Upper lobe of right lung (tissue), 1 donor: ENCODE measurements at regions not wholly inside any gene's neighbourhood (a gene's known extent, or its start where the extent isn't known, plus 50 kb on each side); places are given as distances from the start of the nearest gene placed in this dataset.
"Not testable (repeated sequence)": the region's sequence is repeated elsewhere in the genome, so short reads cannot be mapped to it uniquely, and the experiment has no call there.

ENCODE experiments used
- ATAC-seq: fragments of 200-7000 bp; cut with Tn5 transposase; one replicate; pipeline ENCODE4 v1.9.1; 2020; ENCODE audit warnings: mild to moderate bottlenecking, moderate library complexity
- DNase-seq: peaks from one replicate; pipeline ENCODE4 v3.0.0-alpha.2; 2020
- H3K27ac ChIP-seq: fragments of 200-600 bp; one replicate; pipeline ENCODE4 v1.8.0; 2022
- H3K27me3 ChIP-seq: fragments of 200-600 bp; one replicate; pipeline ENCODE4 v1.8.0; 2022; ENCODE audit warnings: mild to moderate bottlenecking
- H3K36me3 ChIP-seq: fragments of 200-600 bp; one replicate; pipeline ENCODE4 v1.8.0; 2022
- H3K4me1 ChIP-seq: fragments of 200-600 bp; one replicate; pipeline ENCODE4 v1.8.0; 2022
- H3K4me3 ChIP-seq: fragments of 200-600 bp; one replicate; pipeline ENCODE4 v1.8.0; 2022; ENCODE audit warnings: mild to moderate bottlenecking
- H3K9me3 ChIP-seq: fragments of 200-600 bp; one replicate; pipeline ENCODE4 v1.8.0; 2022
- CTCF ChIP-seq: fragments of 200-600 bp; IDR thresholded peaks from one replicate; pipeline ENCODE4 v1.8.0; 2022; ENCODE audit warnings: antibody characterized with exemption
- intact Hi-C: fragments of 100-400 bp; cut with DNase I; formaldehyde crosslinking; loops from one replicate; pipeline ENCODE4 v1.11.0; 2022
- donor health status: DM: no; HTN: yes; CAD: no; lungs with severe emphysema.

GRCh38 chr16:29203046-29203932, 203.2 kb downstream of the NPIPB11 start:
- H3K9me3 ChIP-seq, H3K4me1 ChIP-seq, H3K36me3 ChIP-seq, H3K4me3 ChIP-seq, intact Hi-C loops, H3K27me3 ChIP-seq, ATAC-seq: not testable (repeated sequence)
- DNase-seq, result peak; percentile 61
- H3K27ac ChIP-seq, result peak overlapping the region; percentile 36

- H3K36me3 ChIP-seq, ATAC-seq, intact Hi-C loops, H3K27me3 ChIP-seq, H3K9me3 ChIP-seq, H3K4me3 ChIP-seq, H3K4me1 ChIP-seq: not testable (repeated sequence)
- H3K27ac ChIP-seq, result peak overlapping the region; percentile 36
- peak; percentile 33 for DNase-seq
Observed at GRCh38 chr16:29202642-29203041, 203.9 kb downstream of the NPIPB11 start.

GRCh38 chr16:29202025-29202632, 204.4 kb downstream of the NPIPB11 start:
- peak; percentile 17 for ATAC-seq
- H3K4me3 ChIP-seq, H3K9me3 ChIP-seq, H3K4me1 ChIP-seq, H3K27me3 ChIP-seq, H3K27ac ChIP-seq, H3K36me3 ChIP-seq, intact Hi-C loops: not testable (repeated sequence)
- peak; percentile 40 for DNase-seq

- H3K4me3 ChIP-seq, H3K9me3 ChIP-seq, H3K4me1 ChIP-seq, H3K36me3 ChIP-seq, H3K27me3 ChIP-seq, intact Hi-C loops, H3K27ac ChIP-seq: not testable (repeated sequence)
- ATAC-seq (peak; percentile 40), DNase-seq (peak; percentile 63)
Observed at GRCh38 chr16:29201296-29202024, 205.1 kb downstream of the NPIPB11 start.

- H3K36me3 ChIP-seq, H3K9me3 ChIP-seq, H3K4me1 ChIP-seq, H3K4me3 ChIP-seq, H3K27me3 ChIP-seq, intact Hi-C loops, ATAC-seq, H3K27ac ChIP-seq: not testable (repeated sequence)
- DNase-seq, result peak; percentile 16
Observed at GRCh38 chr16:29200681-29201080, 205.8 kb downstream of the NPIPB11 start.

- H3K9me3 ChIP-seq, H3K27me3 ChIP-seq, H3K4me1 ChIP-seq, ATAC-seq, H3K4me3 ChIP-seq, intact Hi-C loops, H3K27ac ChIP-seq, H3K36me3 ChIP-seq: not testable (repeated sequence)
- DNase-seq, result peak; percentile 12
Observed at GRCh38 chr16:29200135-29200601, 206.3 kb downstream of the NPIPB11 start.

GRCh38 chr16:29199626-29200025, 206.9 kb downstream of the NPIPB11 start:
- H3K27me3 ChIP-seq, intact Hi-C loops, H3K4me3 ChIP-seq, H3K9me3 ChIP-seq, H3K36me3 ChIP-seq, H3K4me1 ChIP-seq: not testable (repeated sequence)
- peak; percentile 60 for DNase-seq
- H3K27ac ChIP-seq, result peak overlapping the region; percentile 58
- ATAC-seq, result peak; percentile 6

- peak overlapping the region; percentile 58 for H3K27ac ChIP-seq
- H3K36me3 ChIP-seq, result no peaks in the 10 kb centered on the region
- ATAC-seq, result no peak
- no peak overlapping the region for H3K4me3 ChIP-seq
- DNase-seq, result peak; percentile 53
- TF ChIP-seq CTCF, result no peak
- intact Hi-C loops, result no loop called here
- H3K27me3 ChIP-seq, result no peaks in the 10 kb centered on the region
- H3K9me3 ChIP-seq, result no peaks in the 10 kb centered on the region
- H3K4me1 ChIP-seq, result no peaks in the 10 kb centered on the region
Observed at GRCh38 chr16:29198731-29199521, 207.6 kb downstream of the NPIPB11 start.
